Heart left ventricle (tissue), 13 donors: ENCODE measurements at regions not wholly inside any gene's neighbourhood (a gene's known extent, or its start where the extent isn't known, plus 50 kb on each side); places are given as distances from the start of the nearest gene placed in this dataset.

Experiments used
- CTCF ChIP-seq, 12 donors: fragments of 200-600 bp; sonication (generic) in 4 of 12; IDR thresholded peaks; one replicate each; pipeline versions ENCODE4 v1.5.0 to v1.8.0; 2018 to 2022; ENCODE audit warnings: antibody characterized with exemption in 12 of 12, mild to moderate bottlenecking in 5 of 12
- POLR2A ChIP-seq, 2 donors: fragments of 450-650 bp; IDR thresholded peaks; one replicate each; pipeline ENCODE4 v1.6.1; 2017; ENCODE audit warnings: antibody characterized with exemption in 2 of 2, mild to moderate bottlenecking in 2 of 2, moderate library complexity in 2 of 2
- donor health status: ischemic (EF 13 %, LVEDD 7.1; RV severe dilation, severe dysfunction).
- donor health status: DM: no; HTN: yes; CAD: no.
- donor health status: DM: no; HTN: no; CAD: no.
- donor health status: ischemic (EF 25% LVEDD 6.9; RV normal size, moderate dysfunction).
- donor health status: ischemic (EF 25% LVEDD 5.7; RV mildly dilated, moderate dysfunction).
- donor health status: ischemic (EF 35%, LVEDD 5.7; RV mildly dilated, moderate dysfunction).
- donor health status: nonischemic (EF 11% LVEDD 7.7; RV severe dilation, severe dysfunction).
- donor health status: DM: yes; HTN: yes; CAD: no.
- donor health status: PGD.
- donor health status: ischemic (EF 29% LVEDD 5.4; RV normal size, mild dysfunction).
- donor health status: nonischemic (EF 23%, LVEDD 6.1; RV moderate dilation, normal function).

GRCh38 chr16:35186045-35186759 is 1726.8 kb downstream of the TP53TG3F start:
- TF ChIP-seq CTCF (IDR thresholded peaks at IDR 0.05) (no peak), POLR2A (IDR thresholded peaks at IDR 0.05) (no peak)
